Body of pancreas (tissue), 4 donors: ENCODE measurements at regions not wholly inside any gene's neighbourhood (a gene's known extent, or its start where the extent isn't known, plus 50 kb on each side); places are given as distances from the start of the nearest gene placed in this dataset.

Source experiments
- POLR2A ChIP-seq, 3 donors: fragments of 450-650 bp; IDR thresholded peaks; one replicate each; pipeline ENCODE4 v1.6.1; 2016; ENCODE audit warnings: antibody characterized with exemption in 3 of 3, mild to moderate bottlenecking in 2 of 3
- TF ChIP-seq, protein P1 (sequence below), 7 experiments: fragments of 450-650 bp in 4 of 7; fragments of 200-600 bp in 3 of 7; sonication (generic) in 3 of 7; IDR thresholded peaks; one replicate each; pipeline ENCODE4 v1.5.1; 2016 to 2019; ENCODE audit warnings: antibody characterized with exemption in 7 of 7

DNA sequence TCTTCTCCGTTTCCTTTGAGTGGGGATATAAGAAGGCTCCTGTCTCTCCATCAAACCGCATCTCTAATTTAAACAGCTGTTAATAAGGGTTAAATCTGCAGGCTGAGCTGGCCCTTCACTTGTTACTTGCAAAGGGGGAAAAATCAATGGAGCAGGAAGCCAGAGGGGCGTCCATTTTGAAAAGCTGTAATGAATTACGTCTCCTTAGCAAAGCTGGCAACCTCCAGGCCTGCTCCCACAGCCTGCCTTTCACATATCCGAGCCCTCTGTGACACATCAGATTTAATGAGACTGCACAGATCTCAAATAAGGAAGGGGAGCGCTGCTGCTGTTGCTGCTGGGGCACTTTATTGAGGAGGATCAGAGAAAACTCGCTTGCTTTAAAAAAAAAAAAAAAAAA is 320.8 kb downstream of the BLID start:
- TF ChIP-seq, protein P1, sequence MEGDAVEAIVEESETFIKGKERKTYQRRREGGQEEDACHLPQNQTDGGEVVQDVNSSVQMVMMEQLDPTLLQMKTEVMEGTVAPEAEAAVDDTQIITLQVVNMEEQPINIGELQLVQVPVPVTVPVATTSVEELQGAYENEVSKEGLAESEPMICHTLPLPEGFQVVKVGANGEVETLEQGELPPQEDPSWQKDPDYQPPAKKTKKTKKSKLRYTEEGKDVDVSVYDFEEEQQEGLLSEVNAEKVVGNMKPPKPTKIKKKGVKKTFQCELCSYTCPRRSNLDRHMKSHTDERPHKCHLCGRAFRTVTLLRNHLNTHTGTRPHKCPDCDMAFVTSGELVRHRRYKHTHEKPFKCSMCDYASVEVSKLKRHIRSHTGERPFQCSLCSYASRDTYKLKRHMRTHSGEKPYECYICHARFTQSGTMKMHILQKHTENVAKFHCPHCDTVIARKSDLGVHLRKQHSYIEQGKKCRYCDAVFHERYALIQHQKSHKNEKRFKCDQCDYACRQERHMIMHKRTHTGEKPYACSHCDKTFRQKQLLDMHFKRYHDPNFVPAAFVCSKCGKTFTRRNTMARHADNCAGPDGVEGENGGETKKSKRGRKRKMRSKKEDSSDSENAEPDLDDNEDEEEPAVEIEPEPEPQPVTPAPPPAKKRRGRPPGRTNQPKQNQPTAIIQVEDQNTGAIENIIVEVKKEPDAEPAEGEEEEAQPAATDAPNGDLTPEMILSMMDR (IDR thresholded peaks at IDR 0.05): no peak
- TF ChIP-seq POLR2A (IDR thresholded peaks at IDR 0.05): no peak
